PC-9 (cell line): ENCODE measurements at regions not wholly inside any gene's neighbourhood (a gene's known extent, or its start where the extent isn't known, plus 50 kb on each side); places are given as distances from the start of the nearest gene placed in this dataset.

Experiments used
- BruUV-seq: library from RNA; stranded (reverse); fragments of 400-500 nt; replicated peaks from 2 replicates; lab custom pipeline; 2021; lab: Mats Ljungman, UMichigan
- CTCF ChIA-PET: fragments of 300-600 bp; sonication (Branson Sonifier 250); formaldehyde crosslinking; loops from one replicate; lab custom pipeline; 2022; ENCODE audit warnings: antibody characterized with exemption; lab: Charles Lee
- POLR2A ChIA-PET: fragments of 300-600 bp; sonication (Branson Sonifier 250); formaldehyde crosslinking; loops from one replicate; lab custom pipeline; 2022; ENCODE audit warnings: antibody characterized with exemption; ENCODE audit not compliant: unreplicated experiment; lab: Charles Lee
- DNase-seq, 2 experiments: peaks; one replicate each; pipeline versions ENCODE4 v3.0.0 to v3.0.0-alpha.2; 2015 to 2022; ENCODE audit warnings: mixed read lengths in 1 of 2
- H2AFZ ChIP-seq: fragments of 200-600 bp; sonication (generic); 2 replicates; pipeline ENCODE4 v1.8.1; 2017; ENCODE audit warnings: antibody characterized with exemption
- H3F3A ChIP-seq: fragments of 200-600 bp; sonication (generic); 2 replicates; pipeline ENCODE4 v1.8.1; 2017; ENCODE audit warnings: antibody characterized with exemption, mild to moderate bottlenecking, low read depth; ENCODE audit not compliant: insufficient read depth
- H3K27ac ChIP-seq: fragments of 200-600 bp; sonication (generic); 2 replicates; pipeline ENCODE4 v1.6.1; 2016; ENCODE audit warnings: mixed run types
- H3K27me3 ChIP-seq: fragments of 200-600 bp; sonication (generic); 2 replicates; pipeline ENCODE4 v1.6.1; 2016; ENCODE audit warnings: low read depth, mixed run types; ENCODE audit not compliant: insufficient read depth
- H3K36me3 ChIP-seq: fragments of 200-600 bp; sonication (generic); 2 replicates; pipeline ENCODE4 v1.6.1; 2016; ENCODE audit warnings: low read depth, mixed run types
- H3K4me1 ChIP-seq: fragments of 200-600 bp; sonication (generic); replicated peaks from 2 replicates; pipeline ENCODE4 v1.6.1; 2016; ENCODE audit warnings: mixed run types; ENCODE audit not compliant: insufficient read depth
- H3K4me2 ChIP-seq: fragments of 200-600 bp; sonication (generic); 2 replicates; pipeline ENCODE4 v1.6.1; 2017; ENCODE audit warnings: mixed run types
- H3K4me3 ChIP-seq: fragments of 200-600 bp; sonication (generic); 2 replicates; pipeline ENCODE4 v1.6.1; 2016; ENCODE audit warnings: mixed run types
- H3K79me2 ChIP-seq: fragments of 200-600 bp; sonication (generic); 2 replicates; pipeline ENCODE4 v1.6.1; 2017; ENCODE audit warnings: low read depth, mixed run types
- H3K9me2 ChIP-seq: fragments of 200-600 bp; sonication (generic); 2 replicates; pipeline ENCODE4 v1.8.1; 2017; ENCODE audit warnings: mild to moderate bottlenecking; ENCODE audit not compliant: insufficient read depth
- H3K9me3 ChIP-seq: fragments of 200-600 bp; sonication (generic); 2 replicates; pipeline ENCODE4 v1.8.1; 2016; ENCODE audit warnings: low read depth; ENCODE audit not compliant: insufficient read depth
- H4K20me1 ChIP-seq: fragments of 200-600 bp; sonication (generic); 2 replicates; pipeline ENCODE4 v1.8.1; 2017; ENCODE audit not compliant: insufficient read depth
- EZH2 ChIP-seq: fragments of 200-600 bp; sonication (generic); IDR thresholded peaks from 2 replicates; pipeline ENCODE4 v1.8.0; 2017; ENCODE audit warnings: antibody characterized with exemption, low read depth
- intact Hi-C: fragments of 100-400 bp; cut with micrococcal nuclease; formaldehyde crosslinking; loops from one replicate; pipeline ENCODE4 v1.10.0; 2022; ENCODE audit not compliant: unreplicated experiment
- TF ChIP-seq, protein P1 (sequence below): fragments of 200-600 bp; sonication (generic); conservative IDR thresholded peaks from 2 replicates; pipeline ENCODE4 v1.6.1; 2017; ENCODE audit warnings: mixed run types, antibody characterized with exemption, mild to moderate bottlenecking, moderate library complexity

DNA sequence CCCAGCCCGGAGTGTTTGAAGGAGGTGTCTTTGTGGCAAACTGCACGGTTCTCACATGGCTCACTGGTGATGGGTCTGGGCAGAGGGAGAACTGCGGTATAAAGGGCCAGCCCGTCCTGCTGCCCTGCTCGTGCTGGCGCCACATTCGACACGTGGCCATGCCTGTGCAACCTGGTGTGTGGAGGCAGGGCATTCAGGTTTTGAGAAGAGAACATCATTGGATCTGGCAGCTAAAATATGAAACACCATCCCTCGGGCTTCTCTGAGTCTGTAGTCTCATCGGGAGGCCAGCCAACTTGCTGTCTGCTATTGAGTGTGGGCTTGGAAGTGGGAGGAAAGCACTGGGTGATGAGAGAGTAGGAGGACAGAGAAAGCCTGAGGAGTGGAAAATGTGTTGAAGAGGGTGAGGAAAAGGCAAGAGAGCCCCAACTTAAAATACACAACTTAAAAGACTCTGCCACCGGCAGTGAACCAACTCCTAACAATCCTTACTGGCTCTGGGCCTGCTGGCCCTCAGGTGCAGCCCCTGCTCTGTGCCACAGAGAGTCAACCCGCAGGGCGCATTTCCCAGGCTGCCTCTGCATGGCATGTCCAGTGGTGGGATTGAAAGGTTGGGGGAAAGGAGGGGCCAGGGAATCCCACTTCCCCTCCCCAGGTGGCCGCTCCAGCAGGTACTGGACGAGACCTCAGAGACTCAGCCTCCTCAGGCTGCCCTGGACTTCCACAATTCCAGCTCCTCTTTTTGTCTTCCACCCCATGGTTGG, 112.7 kb upstream of the DLX2 start:
- no peaks in the 10 kb centered on the region for H3K36me3 ChIP-seq
- POLR2A ChIA-PET: interaction anchor here (0.7 kb wide), 1 partner anchor 206 kb away, joined by 8 read pairs; no protein-coding TSS in a partner anchor
- no peak overlapping the region for H3K4me3 ChIP-seq
- H3K4me1 ChIP-seq: peaks cover 9% of the 10 kb centered on the region
- H2AFZ ChIP-seq: no peak overlapping the region
- no peak overlapping the region for H3K4me2 ChIP-seq
- no peaks in the 10 kb centered on the region for H3K79me2 ChIP-seq
- intact Hi-C loops: no loop called here
- H4K20me1 ChIP-seq: no peaks in the 10 kb centered on the region
- CTCF ChIA-PET: interaction anchor here (0.6 to 0.9 kb wide), 4 partner anchors 16 to 265 kb away, joined by 3 to 7 read pairs (median 4); no protein-coding TSS in a partner anchor
- no peaks in the 10 kb centered on the region for H3K27me3 ChIP-seq
- peaks cover under 1% of the 10 kb centered on the region; the same call in 1 of the 2 replicates for H3F3A ChIP-seq
- peaks cover 9% of the 10 kb centered on the region; the same call in 1 of the 2 replicates for H3K9me3 ChIP-seq
- TF ChIP-seq, protein P1, sequence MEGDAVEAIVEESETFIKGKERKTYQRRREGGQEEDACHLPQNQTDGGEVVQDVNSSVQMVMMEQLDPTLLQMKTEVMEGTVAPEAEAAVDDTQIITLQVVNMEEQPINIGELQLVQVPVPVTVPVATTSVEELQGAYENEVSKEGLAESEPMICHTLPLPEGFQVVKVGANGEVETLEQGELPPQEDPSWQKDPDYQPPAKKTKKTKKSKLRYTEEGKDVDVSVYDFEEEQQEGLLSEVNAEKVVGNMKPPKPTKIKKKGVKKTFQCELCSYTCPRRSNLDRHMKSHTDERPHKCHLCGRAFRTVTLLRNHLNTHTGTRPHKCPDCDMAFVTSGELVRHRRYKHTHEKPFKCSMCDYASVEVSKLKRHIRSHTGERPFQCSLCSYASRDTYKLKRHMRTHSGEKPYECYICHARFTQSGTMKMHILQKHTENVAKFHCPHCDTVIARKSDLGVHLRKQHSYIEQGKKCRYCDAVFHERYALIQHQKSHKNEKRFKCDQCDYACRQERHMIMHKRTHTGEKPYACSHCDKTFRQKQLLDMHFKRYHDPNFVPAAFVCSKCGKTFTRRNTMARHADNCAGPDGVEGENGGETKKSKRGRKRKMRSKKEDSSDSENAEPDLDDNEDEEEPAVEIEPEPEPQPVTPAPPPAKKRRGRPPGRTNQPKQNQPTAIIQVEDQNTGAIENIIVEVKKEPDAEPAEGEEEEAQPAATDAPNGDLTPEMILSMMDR: no peak
- no peak for TF ChIP-seq EZH2
- DNase-seq: no peak
- H3K9me2 ChIP-seq: no peaks in the 10 kb centered on the region
- no TSS peak for BruUV-seq
- H3K27ac ChIP-seq: no peak overlapping the region

DNA sequence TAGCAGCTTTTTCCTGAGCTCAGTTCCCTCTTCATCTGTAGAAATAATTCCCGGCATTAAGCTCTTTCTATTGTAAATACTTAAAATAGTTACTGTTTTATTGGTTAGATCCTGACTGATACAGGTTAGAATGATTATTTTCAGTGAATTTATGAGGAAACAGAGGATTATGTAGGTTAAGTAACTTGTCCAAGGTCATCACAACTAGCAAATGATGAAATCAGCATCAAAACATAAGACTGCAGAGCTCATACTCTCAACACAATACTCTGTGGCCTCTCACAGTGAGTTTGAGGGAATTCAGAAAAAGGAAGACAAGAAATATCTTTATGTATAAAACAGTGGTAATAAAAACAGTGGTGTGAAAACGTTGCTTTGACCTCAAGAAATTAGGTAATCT, 113.2 kb upstream of the DLX2 start:
- no peaks in the 10 kb centered on the region for H4K20me1 ChIP-seq
- no peak overlapping the region for H3K27ac ChIP-seq
- ChIA-PET CTCF (interaction anchor here (0.6 to 0.9 kb wide), 4 partner anchors 16 to 264 kb away, joined by 3 to 7 read pairs (median 4); no protein-coding TSS in a partner anchor), POLR2A (interaction anchor here (0.7 kb wide), 1 partner anchor 206 kb away, joined by 8 read pairs; no protein-coding TSS in a partner anchor)
- DNase-seq: no peak
- BruUV-seq: no TSS peak
- H2AFZ ChIP-seq: no peak overlapping the region
- peaks cover 8% of the 10 kb centered on the region; the same call in 1 of the 2 replicates for H3K4me1 ChIP-seq
- TF ChIP-seq, protein P1: no peak
- TF ChIP-seq EZH2: no peak
- H3K9me3 ChIP-seq: peaks cover 6% of the 10 kb centered on the region; the same call in 1 of the 2 replicates
- H3K79me2 ChIP-seq: no peaks in the 10 kb centered on the region
- H3K27me3 ChIP-seq: no peaks in the 10 kb centered on the region
- no peak overlapping the region for H3K4me3 ChIP-seq
- no peaks in the 10 kb centered on the region for H3K36me3 ChIP-seq
- no peaks in the 10 kb centered on the region; the same call in 1 of the 2 replicates for H3F3A ChIP-seq
- no peaks in the 10 kb centered on the region for H3K9me2 ChIP-seq
- no peak overlapping the region for H3K4me2 ChIP-seq
- intact Hi-C loops: no loop called here

DNA sequence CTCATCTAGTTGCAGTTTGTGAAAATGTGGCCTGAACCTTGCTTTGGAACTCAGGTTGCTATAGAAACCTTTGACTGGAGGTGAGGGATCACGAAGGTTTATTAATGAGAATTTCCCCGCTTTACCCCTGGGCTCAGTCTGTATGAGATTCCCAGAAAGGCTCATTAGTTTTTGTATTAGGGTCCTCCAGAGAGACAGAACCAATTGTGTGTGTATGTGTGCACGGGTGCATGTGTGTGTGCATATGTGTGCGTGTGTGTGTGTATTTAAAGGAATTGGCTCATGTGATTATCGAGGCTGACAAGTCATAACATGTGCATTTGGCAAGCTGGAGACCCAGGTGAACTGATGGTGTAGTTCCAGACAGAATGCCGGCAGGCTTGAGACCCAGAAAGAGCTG, 113.8 kb upstream of the DLX2 start:
- no peak overlapping the region for H3K27ac ChIP-seq
- H3K9me2 ChIP-seq: no peaks in the 10 kb centered on the region
- H3K4me3 ChIP-seq: no peak overlapping the region
- no peak for TF ChIP-seq EZH2
- TF ChIP-seq, protein P1: no peak
- H3K36me3 ChIP-seq: no peaks in the 10 kb centered on the region
- peaks cover 8% of the 10 kb centered on the region; the same call in 1 of the 2 replicates for H3K4me1 ChIP-seq
- no peaks in the 10 kb centered on the region for H4K20me1 ChIP-seq
- no peaks in the 10 kb centered on the region for H3K79me2 ChIP-seq
- no peaks in the 10 kb centered on the region; the same call in 1 of the 2 replicates for H3F3A ChIP-seq
- H3K9me3 ChIP-seq: peaks cover under 1% of the 10 kb centered on the region; the same call in 1 of the 2 replicates
- ChIA-PET POLR2A (no interaction called here), CTCF (interaction anchor here (0.6 kb wide), 1 partner anchor 263 kb away, joined by 4 read pairs; no protein-coding TSS in a partner anchor)
- no peak for DNase-seq
- no TSS peak for BruUV-seq
- intact Hi-C loops: no loop called here
- H2AFZ ChIP-seq: no peak overlapping the region
- H3K27me3 ChIP-seq: no peaks in the 10 kb centered on the region
- H3K4me2 ChIP-seq: no peak overlapping the region
